ENCODE measurements at regions not wholly inside any gene's neighbourhood (a gene's known extent, or its start where the extent isn't known, plus 50 kb on each side); places are given as distances from the start of the nearest gene placed in this dataset.
"Not testable (repeated sequence)": the region's sequence is repeated elsewhere in the genome, so short reads cannot be mapped to it uniquely, and the experiment has no call there.

- DNase-seq (ENCODE audit: low spot score) = no peak
These were observed 139.3 kb downstream of the MID1IP1 start for GRCh38 chrX:38940547-38940946.

- no peak for DNase-seq (ENCODE audit: low spot score)
These were observed 140.4 kb downstream of the MID1IP1 start for GRCh38 chrX:38941675-38942074.

- no peak for DNase-seq (ENCODE audit: low spot score)
These were observed 141.9 kb downstream of the MID1IP1 start for GRCh38 chrX:38943120-38943519.

GRCh38 chrX:38948046-38948445 lies 146.8 kb downstream of the MID1IP1 start:
- DNase-seq (ENCODE audit: low spot score) = no peak

GRCh38 chrX:38954520-38954919 lies 153.3 kb downstream of the MID1IP1 start:
- no peak for DNase-seq (ENCODE audit: low spot score)

- no peak for DNase-seq (ENCODE audit: low spot score)
These were observed 158.5 kb downstream of the MID1IP1 start for GRCh38 chrX:38959736-38960135.

- DNase-seq (ENCODE audit: low spot score) = no peak
These were observed 158.9 kb downstream of the MID1IP1 start for GRCh38 chrX:38960137-38960536.

GRCh38 chrX:38961936-38962335 lies 160.7 kb downstream of the MID1IP1 start:
- DNase-seq (ENCODE audit: low spot score) = no peak

GRCh38 chrX:38963244-38963643 lies 162.0 kb downstream of the MID1IP1 start:
- not testable (repeated sequence) for DNase-seq (ENCODE audit: low spot score)

GRCh38 chrX:38965888-38966287 lies 164.6 kb downstream of the MID1IP1 start:
- no peak for DNase-seq (ENCODE audit: low spot score)

GRCh38 chrX:38968344-38969216 lies 167.3 kb downstream of the MID1IP1 start:
- DNase-seq (ENCODE audit: low spot score) = no peak

GRCh38 chrX:38970074-38970473 lies 168.8 kb downstream of the MID1IP1 start:
- DNase-seq (ENCODE audit: low spot score) = no peak

GRCh38 chrX:38970845-38971244 lies 169.6 kb downstream of the MID1IP1 start:
- no peak for DNase-seq (ENCODE audit: low spot score)

- DNase-seq (ENCODE audit: low spot score) = no peak
These were observed 172.1 kb downstream of the MID1IP1 start for GRCh38 chrX:38973322-38973721.

- DNase-seq (ENCODE audit: low spot score) = no peak
These were observed 173.3 kb downstream of the MID1IP1 start for GRCh38 chrX:38974542-38974941.

- no peak for DNase-seq (ENCODE audit: low spot score)
These were observed 174.2 kb downstream of the MID1IP1 start for GRCh38 chrX:38975368-38975942.

GRCh38 chrX:38982370-38982769 lies 181.1 kb downstream of the MID1IP1 start:
- no peak for DNase-seq (ENCODE audit: low spot score)

- no peak for DNase-seq (ENCODE audit: low spot score)
These were observed 181.6 kb downstream of the MID1IP1 start for GRCh38 chrX:38982843-38983242.

- DNase-seq (ENCODE audit: low spot score) = peak; percentile 33
These were observed 184.1 kb downstream of the MID1IP1 start for GRCh38 chrX:38985375-38985774.

GRCh38 chrX:38985945-38986344 lies 184.7 kb downstream of the MID1IP1 start:
- no peak for DNase-seq (ENCODE audit: low spot score)

GRCh38 chrX:38986586-38986985 lies 185.3 kb downstream of the MID1IP1 start:
- no peak for DNase-seq (ENCODE audit: low spot score)

GRCh38 chrX:38987198-38987651 lies 186.0 kb downstream of the MID1IP1 start:
- DNase-seq (ENCODE audit: low spot score) = no peak

GRCh38 chrX:38988301-38988700 lies 187.0 kb downstream of the MID1IP1 start:
- DNase-seq (ENCODE audit: low spot score) = no peak

GRCh38 chrX:38989076-38989475 lies 187.8 kb downstream of the MID1IP1 start:
- DNase-seq (ENCODE audit: low spot score) = no peak
